GM21367 (cell line): ENCODE measurements at regions not wholly inside any gene's neighbourhood (a gene's known extent, or its start where the extent isn't known, plus 50 kb on each side); places are given as distances from the start of the nearest gene placed in this dataset.
"Not testable (repeated sequence)": the region's sequence is repeated elsewhere in the genome, so short reads cannot be mapped to it uniquely, and the experiment has no call there.

Experiments used
- ATAC-seq: cut with Tn5 transposase; IDR thresholded peaks from one replicate; pipeline ENCODE4 v1.9.1; 2021; ENCODE audit not compliant: unreplicated experiment

- no peak for ATAC-seq
These were observed 253.0 kb upstream of the ERBB4 start for GRCh38 chr2:212791569-212791968.

- ATAC-seq: not testable (repeated sequence)
These were observed 247.5 kb upstream of the ERBB4 start for GRCh38 chr2:212786088-212786487.

GRCh38 chr2:212777020-212777491, 238.5 kb upstream of the ERBB4 start:
- peak; percentile 69 for ATAC-seq

- ATAC-seq: no peak
These were observed 235.3 kb upstream of the ERBB4 start for GRCh38 chr2:212773808-212774339.

GRCh38 chr2:212770240-212770639, 231.6 kb upstream of the ERBB4 start:
- ATAC-seq: no peak

- ATAC-seq: no peak
These were observed 228.3 kb upstream of the ERBB4 start for GRCh38 chr2:212766921-212767320.

GRCh38 chr2:212752730-212753351, 214.2 kb upstream of the ERBB4 start:
- ATAC-seq: no peak

- peak; percentile 94 for ATAC-seq
These were observed 206.8 kb upstream of the ERBB4 start for GRCh38 chr2:212745359-212745758.

GRCh38 chr2:212737392-212738172, 199.0 kb upstream of the ERBB4 start:
- no peak for ATAC-seq

GRCh38 chr2:212736385-212736726, 197.8 kb upstream of the ERBB4 start:
- ATAC-seq: no peak

GRCh38 chr2:212733273-212733672, 194.7 kb upstream of the ERBB4 start:
- no peak for ATAC-seq

GRCh38 chr2:212732860-212733259, 194.3 kb upstream of the ERBB4 start:
- no peak for ATAC-seq

- peak; percentile 88 for ATAC-seq
These were observed 192.4 kb upstream of the ERBB4 start for GRCh38 chr2:212730994-212731393.

GRCh38 chr2:212728717-212729116, 190.1 kb upstream of the ERBB4 start:
- no peak for ATAC-seq

GRCh38 chr2:212727751-212728150, 189.1 kb upstream of the ERBB4 start:
- peak; percentile 48 for ATAC-seq

GRCh38 chr2:212726403-212726802, 187.8 kb upstream of the ERBB4 start:
- ATAC-seq: no peak

- ATAC-seq: no peak
These were observed 186.6 kb upstream of the ERBB4 start for GRCh38 chr2:212725180-212725579.

GRCh38 chr2:212723226-212723625, 184.6 kb upstream of the ERBB4 start:
- no peak for ATAC-seq

- ATAC-seq: no peak
These were observed 183.4 kb upstream of the ERBB4 start for GRCh38 chr2:212722046-212722445.

- no peak for ATAC-seq
These were observed 182.4 kb upstream of the ERBB4 start for GRCh38 chr2:212721026-212721451.

- not testable (repeated sequence) for ATAC-seq
These were observed 176.8 kb upstream of the ERBB4 start for GRCh38 chr2:212715411-212715810.

- no peak for ATAC-seq
These were observed 175.1 kb upstream of the ERBB4 start for GRCh38 chr2:212713681-212714080.
